Stimulated activated CD8-positive, alpha-beta memory T cell treated with anti-CD3 and anti-CD28 coated beads, Interleukin-7, amount 100 ng/mL, for 48 hours (primary cell): ENCODE measurements at regions not wholly inside any gene's neighbourhood (a gene's known extent, or its start where the extent isn't known, plus 50 kb on each side); places are given as distances from the start of the nearest gene placed in this dataset.
"Not testable (repeated sequence)": the region's sequence is repeated elsewhere in the genome, so short reads cannot be mapped to it uniquely, and the experiment has no call there.

Source experiments
- DNase-seq, 2 donors: peaks; one replicate each; pipeline ENCODE4 v3.0.0-alpha.2; 2020; ENCODE audit warnings: low read depth in 1 of 2; ENCODE audit errors: extremely low read depth in 1 of 2

- peak; percentile 39 to 73 for DNase-seq
These were observed 189.6 kb downstream of the DUSP6 start for GRCh38 chr12:89162589-89163261.

- no peak for DNase-seq
These were observed 190.7 kb downstream of the DUSP6 start for GRCh38 chr12:89161557-89161956.

- DNase-seq = peak in 1 of 2 donors; percentile 69
These were observed 191.6 kb downstream of the DUSP6 start for GRCh38 chr12:89160716-89161123.

GRCh38 chr12:89157413-89157812 lies 194.9 kb downstream of the DUSP6 start:
- DNase-seq = no peak

DNA sequence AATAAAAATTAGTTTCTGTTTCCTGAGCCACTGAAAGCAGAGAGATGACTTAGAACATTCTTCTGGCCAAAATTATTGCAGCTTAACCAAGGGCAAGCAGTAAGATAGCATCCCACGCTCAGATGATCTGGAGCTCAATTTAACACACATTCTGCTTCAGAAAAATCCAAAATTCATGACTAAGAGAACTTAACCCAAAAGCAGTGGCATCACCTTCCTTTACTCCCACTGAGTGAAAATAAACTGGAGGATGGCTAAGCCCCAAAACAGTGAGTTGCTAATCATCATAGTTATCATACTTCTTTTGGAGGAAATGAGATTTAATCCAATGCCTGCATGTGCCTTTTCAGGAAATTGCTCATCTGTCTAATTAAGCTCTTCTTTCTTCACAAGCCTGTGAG lies 195.4 kb downstream of the DUSP6 start:
- no peak for DNase-seq

GRCh38 chr12:89156340-89156739 lies 196.0 kb downstream of the DUSP6 start:
- no peak for DNase-seq

GRCh38 chr12:89155826-89156225 lies 196.5 kb downstream of the DUSP6 start:
- DNase-seq = no peak

- DNase-seq = no peak
These were observed 197.4 kb downstream of the DUSP6 start for GRCh38 chr12:89154743-89155499.

GRCh38 chr12:89153341-89153740 lies 199.0 kb downstream of the DUSP6 start:
- DNase-seq = no peak

GRCh38 chr12:89151536-89151935 lies 200.8 kb downstream of the DUSP6 start:
- DNase-seq = no peak

GRCh38 chr12:89150789-89151188 lies 201.5 kb downstream of the DUSP6 start:
- not testable (repeated sequence) for DNase-seq

DNA sequence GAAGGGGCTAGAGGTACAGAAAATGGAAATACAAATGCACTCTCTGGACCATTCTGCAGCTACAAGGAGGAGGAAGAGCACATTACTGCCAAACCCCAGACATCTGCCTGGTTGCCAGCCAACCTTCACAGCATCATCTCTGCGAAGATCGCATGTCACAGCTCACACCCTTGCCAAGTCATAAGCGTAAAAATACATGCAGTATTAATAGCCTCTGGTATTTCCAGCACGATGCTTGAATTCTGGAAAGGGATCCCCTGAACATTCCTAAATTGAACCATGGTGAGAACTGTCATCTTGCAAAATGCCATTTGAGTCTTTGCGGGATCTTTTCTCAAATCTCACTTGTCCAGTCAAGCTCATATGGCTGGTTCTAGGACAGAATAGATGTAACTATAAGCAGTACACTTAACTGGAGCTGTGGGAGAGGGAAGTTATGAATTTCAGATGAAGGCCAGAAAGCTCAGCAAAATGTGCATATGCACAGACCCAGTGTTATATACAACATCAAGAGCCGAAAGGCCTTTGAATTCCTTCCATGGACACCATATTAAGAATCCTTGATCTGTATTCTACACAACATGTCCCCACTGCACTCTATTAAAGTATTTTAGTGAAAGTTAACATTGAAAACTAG lies 211.6 kb downstream of the DUSP6 start:
- DNase-seq = no peak

DNA sequence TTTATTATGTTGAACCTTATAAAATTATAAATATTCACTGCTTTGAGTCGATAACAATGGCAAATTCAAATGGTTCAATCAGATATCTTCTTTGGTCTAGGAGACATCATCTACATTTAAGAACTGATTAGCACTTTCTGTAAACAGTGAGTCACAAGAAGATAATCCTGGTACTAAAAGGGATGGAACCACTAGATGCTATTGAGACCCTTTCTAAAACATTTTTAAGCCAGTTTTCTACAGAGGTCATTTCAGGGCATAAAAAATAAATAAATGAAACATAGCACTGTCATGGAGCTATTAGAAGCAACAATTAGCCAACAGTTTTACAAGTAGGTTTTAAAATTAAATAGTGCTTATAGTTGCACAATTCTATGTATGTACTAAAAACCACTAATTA lies 212.2 kb downstream of the DUSP6 start:
- no peak for DNase-seq

DNA sequence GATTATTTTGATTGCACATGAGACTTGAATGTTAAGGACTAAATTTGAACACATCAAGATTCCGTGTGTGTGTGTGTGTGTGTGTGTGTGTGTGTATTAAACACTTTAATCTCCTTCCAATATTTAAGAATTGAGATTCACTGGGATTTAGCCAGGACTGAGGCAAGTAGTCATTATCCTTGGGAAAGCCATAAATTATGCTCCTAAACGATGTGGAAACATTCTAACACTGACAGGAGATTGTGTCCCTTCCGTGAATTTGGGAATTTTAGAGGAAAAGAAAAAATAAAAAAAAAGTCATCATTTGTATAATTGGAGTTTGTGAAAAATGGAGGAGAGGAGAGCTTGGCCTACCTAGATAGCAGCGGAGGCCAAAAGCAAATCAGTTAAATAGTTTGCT lies 212.9 kb downstream of the DUSP6 start:
- no peak for DNase-seq

- DNase-seq = peak in 1 of 2 donors; percentile 43
These were observed 214.1 kb downstream of the DUSP6 start for GRCh38 chr12:89138048-89138852.

DNA sequence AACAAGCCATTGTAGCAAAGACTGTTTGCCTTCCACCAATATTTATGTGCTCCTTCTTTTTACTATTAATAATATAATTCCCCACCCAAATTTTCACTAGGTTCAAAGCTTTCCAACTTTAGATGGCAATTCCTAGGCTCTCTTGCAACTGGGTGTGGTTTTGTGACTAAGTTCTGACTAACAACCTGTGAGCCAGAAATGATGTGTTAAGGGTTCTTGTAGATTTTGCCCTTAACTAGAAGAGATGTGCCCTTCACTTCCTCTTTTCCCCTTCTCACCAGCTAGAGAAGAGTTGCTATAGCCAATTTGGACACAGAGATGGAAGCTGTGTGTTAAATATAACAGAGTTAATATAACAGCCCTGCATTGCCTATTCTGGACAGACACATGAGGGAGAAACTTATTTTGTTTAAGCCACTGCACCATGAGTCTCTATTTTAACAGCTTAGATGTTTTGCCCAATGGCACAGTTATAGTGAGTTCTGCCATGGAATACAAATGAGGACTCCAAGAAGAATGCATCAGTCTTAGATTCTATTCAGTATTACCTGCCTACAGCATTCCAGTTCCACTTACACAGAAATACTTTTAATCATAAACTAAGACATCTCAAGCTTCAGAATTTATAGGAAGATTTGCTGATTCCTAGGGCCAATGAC lies 216.2 kb downstream of the DUSP6 start:
- no peak for DNase-seq

DNA sequence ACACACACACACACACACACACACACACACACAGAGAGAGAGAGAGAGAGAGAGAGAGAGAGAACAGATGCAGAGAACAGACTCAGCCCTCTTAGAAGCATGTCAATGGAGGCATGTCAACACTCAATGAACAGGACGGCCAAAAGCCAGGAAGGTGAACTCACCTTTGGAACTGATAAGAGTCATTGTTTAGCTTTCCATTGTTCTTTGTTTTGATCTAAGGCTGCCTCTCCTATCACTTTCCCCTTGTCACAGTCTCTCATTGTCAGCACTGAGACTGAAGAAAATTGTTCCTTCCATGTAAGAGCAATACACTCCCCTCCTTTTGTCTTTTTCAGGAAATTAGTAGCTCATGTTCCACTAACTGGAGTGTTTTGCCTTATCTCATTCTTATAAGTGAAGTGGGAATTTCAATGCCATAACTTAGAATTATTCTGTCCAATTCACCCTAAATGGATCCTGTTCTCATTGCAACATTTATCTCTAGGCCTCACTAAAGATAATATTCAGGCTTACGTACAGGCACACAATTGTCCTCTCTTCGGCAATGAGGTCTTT lies 218.0 kb downstream of the DUSP6 start:
- DNase-seq = no peak

DNA sequence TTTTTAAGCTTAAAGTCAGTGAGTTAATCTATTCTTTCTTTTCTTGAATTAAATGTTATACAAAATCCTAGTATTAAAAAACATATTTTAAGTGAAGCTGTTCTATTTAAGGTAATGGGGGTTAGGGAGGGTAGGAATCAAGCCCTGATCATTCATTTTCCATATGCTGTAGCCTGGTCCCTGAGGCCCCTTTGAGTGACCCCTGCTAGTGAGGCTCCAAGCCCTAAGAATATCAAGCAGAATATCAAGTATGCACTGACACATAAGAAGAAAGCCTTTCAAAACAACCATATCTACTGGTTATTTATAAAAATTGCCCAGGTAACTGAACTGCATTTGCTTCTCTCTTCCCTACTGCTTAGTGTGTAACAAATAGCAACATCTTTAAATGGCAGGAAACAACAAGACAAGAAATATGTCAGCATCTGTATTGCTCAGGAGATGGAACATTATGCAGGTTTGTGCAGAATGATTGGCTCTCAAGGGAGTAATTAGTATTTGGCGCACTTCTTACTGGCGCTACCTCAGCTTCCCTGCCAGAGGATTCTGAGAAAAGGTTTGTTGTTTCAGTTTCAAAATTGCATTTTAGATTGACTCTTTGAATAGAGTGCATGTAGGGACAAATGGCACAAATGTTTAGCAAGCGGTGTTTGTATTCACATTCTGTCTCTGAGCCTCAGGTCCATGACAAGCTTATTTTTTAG lies 223.0 kb downstream of the DUSP6 start:
- DNase-seq = no peak

DNA sequence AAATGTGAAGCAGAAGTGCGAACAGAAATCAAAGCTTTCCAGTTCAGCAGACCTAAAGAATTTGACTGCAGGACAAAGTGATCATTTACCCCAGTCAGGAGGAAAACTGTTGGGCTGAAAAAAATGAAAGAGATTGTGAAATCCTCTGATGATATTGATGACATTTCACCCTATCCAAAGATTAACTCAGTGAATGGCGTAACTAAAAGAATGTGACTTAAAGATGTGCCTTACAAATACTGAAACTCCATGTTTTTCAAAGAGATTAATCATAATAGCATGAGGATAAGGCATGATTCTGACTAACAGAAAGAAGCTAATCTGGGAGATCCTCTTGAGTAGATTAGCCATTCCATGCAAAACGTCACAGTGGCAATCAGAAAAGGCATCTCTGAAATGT lies 225.6 kb downstream of the DUSP6 start:
- no peak for DNase-seq

- DNase-seq = no peak
These were observed 229.4 kb downstream of the DUSP6 start for GRCh38 chr12:89122852-89123251.
